NCI-H226 (cell line): ENCODE measurements at regions not wholly inside any gene's neighbourhood (a gene's known extent, or its start where the extent isn't known, plus 50 kb on each side); places are given as distances from the start of the nearest gene placed in this dataset.

ENCODE experiments used
- DNase-seq: peaks from one replicate; pipeline ENCODE4 v3.0.0-alpha.2; 2015

DNA sequence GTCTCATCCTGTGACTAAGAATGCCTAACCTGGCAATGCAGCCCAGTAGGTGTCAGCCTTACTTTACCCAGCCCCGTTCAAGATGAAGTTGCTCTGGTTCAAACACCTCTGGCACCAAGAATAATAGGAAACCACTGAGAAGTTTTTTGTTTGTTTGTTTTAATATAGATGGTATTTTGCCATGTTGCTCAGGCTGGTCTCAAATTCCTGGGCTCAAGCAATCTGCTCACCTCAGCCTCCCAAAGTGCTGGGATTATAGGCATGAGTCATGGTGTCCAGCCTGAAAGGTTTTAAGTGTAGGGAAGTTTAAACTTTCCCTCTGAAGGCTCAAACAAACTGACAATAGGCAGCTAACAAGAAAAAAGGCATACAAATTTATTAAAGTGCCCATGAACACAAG lies 51.2 kb upstream of the ABCC4 start:
- DNase-seq: peak; percentile 57

GRCh38 chr13:95354156-95354555 lies 52.9 kb upstream of the ABCC4 start:
- DNase-seq: no peak

DNA sequence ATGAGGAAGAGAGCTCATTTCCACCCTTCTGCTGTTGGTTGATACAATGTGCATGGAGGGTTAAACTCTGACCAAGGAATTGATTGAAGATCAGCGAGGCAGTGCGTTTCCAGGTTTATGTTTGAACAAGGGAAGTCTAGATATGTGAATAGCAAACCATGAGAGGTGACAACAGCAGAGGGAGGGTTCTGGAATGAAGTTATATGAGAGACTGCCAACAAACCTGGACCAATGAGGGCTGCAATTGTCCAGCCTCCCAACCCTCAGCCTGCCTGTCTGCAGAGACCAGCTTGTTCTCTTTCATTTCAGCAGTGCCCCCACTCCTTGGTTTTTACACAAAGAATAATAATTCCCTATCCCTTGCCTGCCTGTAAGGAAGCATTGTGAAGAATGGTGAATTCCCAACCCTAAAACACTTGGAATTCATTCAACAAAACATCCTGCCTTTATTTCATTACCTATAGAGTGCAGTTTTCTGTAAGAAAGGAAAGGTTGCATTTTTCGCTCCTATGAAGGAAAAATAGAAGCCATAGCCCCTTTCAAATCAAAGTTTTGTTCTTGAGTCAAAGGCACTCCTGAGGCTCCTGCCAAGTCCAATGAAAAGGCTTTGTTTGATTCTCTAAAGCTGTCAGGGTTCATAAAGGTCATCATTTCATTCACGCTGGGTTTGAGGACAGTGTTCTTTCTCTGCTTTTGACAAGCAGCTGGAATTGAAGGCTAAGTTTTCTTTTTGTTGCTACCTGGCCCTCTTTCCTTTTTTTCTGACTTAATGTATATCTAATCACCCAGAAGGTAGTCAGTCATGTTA lies 53.6 kb upstream of the ABCC4 start:
- no peak for DNase-seq

DNA sequence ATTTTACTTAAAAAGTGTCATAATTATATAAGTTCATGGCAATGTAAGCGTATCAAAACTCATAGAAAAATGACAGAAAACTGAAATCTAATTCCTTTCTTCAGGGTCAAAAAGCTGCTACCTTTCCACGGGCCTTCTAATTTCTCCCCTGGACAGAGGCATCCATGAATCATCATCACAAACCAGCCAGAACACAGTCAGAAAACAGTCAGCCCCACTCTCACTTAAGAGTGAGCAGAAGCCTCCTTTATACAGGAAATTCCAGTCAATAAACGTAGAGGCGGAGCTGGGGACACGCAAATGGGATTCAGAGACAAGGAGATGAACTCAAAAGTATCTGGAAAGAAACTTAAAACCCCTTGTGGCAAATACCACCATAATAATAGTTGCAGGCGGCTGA lies 54.2 kb upstream of the ABCC4 start:
- peak; percentile 76 for DNase-seq

DNA sequence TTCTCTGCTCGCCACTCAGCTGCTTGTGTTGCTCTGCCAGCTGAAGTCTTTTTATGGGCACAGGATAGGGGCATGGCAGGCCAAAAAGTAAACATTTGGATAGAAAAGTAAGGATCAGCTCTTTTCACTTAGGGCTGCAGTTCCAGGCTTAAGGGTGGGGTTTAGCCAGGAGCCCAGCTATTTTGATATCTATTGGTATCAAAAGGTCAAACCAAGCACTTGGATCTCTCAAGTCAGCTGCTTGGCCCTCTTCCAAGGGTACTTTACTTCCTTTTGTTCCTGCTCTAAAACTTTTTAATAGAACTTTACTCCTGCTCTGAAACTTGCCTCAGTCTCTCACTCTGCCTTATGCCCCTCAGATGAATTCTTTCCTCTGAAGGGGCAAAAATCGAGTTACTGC lies 55.7 kb upstream of the ABCC4 start:
- DNase-seq: no peak

DNA sequence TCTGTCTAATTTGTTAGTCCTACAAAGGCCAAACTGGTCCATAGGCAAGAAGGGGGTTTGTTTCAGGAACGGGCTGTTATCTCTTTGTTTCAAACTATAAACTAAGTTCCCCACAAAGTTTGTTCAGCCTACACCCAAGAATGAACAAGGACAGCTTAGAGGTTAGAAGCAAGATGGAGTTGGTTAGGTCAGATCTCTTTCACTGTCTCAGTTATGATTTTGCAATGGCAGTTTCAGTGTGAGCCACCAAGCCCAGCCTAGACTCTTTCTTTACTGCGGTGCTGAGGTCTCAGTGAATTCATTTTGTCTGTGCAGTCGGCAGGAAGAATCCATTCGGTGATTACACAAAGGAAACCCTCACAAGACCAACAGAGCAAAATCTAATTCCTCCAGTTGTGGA lies 56.6 kb upstream of the ABCC4 start:
- DNase-seq: no peak

GRCh38 chr13:95360052-95360451 lies 58.8 kb upstream of the ABCC4 start:
- no peak for DNase-seq

DNA sequence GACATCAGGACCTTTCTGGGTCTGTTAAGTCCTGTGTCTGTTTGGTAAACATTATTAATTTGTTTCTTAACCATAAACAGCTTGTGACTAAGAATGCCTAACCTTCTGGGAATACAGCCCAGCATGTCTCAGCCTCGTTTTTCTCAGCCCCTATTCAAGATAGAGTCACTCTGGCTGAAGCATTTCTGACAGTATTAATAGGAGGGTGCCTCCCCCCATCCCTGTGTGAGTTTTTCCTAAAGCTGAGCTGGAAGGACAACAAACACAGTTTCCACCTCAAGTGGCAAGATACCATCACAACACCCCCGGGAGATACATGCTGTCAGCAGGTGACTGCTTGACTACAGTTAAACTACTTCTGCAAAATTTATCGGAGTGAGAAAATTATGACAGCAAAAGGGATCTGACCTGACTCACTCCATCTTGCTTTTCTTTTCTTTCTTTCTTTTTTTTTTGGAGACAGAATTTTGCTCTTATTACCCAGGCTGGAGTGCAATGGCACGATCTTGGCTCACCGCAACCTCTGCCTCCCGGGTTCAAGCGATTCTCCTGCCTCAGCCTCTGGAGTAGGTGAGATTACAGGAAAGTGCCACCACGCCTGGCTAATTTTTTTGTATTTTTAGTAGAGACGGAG lies 59.3 kb upstream of the ABCC4 start:
- DNase-seq: no peak

DNA sequence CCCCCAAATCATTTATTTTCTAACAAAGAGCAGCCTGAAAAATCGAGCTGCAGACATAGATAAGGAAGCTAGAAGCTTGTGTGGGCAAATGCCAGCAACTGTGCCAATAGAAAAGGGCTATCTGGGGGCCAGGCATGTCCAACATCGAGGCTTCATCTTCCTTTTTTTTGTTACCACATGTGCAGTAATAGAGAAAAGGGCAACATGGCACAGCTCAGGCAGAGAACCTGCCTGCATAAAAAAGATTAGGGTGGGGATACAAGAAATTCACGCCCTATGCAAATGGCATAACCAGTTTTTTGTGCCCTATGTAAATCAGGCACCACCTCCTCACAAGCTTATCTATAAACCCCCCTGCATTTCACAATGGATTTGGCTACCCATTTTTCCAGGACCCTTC lies 60.4 kb upstream of the ABCC4 start:
- DNase-seq: no peak

GRCh38 chr13:95362666-95363065 lies 61.4 kb upstream of the ABCC4 start:
- no peak for DNase-seq

DNA sequence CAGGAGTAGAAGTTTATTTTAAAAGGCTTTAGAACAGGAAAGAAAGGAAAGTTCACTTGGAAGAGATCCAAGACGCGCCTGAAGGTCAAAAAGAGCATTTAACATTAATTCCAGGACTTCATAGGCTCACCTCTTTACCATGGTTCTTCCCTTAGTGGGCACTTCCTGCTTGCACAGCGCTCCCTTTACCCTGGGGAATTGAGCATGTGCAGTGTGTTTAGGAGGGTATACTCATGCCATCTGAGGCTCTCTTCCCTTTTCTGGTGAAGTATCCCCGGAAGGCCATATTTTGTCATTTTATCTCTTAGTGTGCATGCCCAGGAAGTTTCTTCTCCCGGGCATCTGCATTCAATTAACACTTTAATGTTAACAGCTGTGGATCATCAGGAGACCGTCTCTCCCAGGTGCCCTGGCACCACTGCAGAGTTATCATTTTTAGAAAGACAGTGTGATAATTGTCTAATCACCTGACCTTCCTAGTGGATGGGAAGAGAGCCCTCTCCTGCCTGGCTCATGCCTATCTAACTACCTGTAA lies 66.1 kb upstream of the ABCC4 start:
- no peak for DNase-seq

DNA sequence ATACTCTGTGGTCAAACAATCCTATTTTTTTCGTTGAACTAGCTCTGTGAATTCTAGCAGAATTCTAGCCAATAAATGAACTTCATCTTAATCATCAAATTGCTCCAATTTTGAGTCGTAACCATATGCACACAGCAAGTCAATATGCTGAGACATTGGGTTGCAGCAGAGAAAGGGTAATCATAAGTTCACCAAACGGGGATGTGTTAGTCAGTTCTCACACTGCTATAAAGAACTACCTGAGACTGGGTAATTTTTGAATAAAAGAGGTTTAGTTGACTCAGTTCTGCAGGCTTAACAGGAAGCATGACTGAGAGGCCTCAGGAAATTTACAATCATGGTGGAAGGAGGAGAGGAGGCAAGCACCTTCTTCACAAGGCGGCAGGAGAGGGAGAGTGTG lies 67.7 kb upstream of the ABCC4 start:
- no peak for DNase-seq

DNA sequence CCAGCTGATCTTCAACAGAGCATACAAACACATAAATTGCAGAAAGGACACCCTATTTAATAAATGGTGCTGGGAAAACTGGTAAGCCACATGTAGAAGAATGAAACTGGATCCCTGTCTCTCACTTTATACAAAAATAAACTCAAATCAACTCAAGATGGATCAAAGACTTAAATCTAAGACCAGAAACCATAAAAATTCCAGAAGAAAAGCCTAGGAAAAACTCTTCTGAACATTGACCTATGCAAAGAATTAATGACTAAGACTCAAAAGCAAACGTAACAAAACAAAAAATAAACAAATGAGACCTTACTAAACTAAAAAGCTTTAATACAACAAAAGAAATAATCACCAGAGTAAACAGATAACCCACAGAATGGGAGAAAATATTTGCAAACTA lies 74.5 kb upstream of the ABCC4 start:
- no peak for DNase-seq

- DNase-seq: peak; percentile 28
These were observed 77.4 kb upstream of the ABCC4 start for GRCh38 chr13:95378603-95379002.

DNA sequence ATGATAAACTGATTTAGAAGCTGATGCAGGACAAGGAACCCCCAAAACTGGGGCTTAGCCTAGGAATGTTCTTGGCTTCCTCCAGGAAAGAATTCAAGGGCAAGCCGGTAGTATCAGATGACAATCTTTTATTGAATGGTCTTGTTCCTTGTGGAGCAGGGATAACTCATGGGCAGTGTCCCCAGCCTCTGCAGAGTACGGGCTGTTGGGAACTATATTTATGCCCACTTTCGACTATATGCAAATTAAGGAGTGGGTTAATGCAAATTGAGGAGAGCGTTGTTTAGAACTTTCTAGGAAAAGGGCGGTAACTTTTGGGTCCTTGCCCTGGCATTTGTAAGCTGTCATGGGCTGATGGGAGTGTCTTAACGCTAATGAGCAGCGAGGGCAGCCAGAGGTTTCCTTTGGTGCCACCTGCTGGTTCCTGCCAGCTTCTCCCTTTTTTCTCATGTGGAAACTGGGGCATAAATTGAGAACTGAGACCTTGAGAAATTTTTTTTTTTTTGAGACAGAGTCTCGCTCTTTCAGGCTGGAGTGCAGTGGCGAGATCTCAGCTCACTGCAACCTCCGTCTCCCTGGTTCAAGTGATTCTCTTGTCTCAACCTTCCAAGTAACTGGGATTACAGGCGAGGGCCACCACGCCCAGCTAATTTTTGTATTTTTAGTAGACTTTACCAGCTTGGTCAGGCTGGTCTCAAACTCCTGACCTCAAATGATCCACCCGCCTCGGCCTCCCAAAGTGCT lies 79.4 kb upstream of the ABCC4 start:
- peak; percentile 67 for DNase-seq

- DNase-seq: no peak
These were observed 79.9 kb upstream of the ABCC4 start for GRCh38 chr13:95381212-95381527.

DNA sequence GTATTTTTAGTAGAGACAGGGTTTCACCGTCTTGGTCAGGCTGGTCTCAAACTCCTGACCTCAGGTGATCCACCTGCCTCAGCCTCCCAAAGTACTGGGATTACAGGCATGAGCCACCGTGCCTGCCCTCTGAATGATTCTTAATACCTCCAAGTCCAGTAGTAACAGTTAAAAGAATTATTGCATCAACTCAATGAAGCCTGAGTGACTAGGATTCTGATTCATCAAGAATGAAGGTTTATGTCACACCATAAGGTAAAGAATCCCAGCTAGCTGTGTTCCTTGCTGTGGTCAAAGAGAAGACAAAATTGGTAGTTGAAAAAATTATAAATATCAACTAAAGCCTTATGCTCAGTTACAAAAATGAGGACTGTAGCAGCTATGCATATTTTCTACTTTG lies 81.2 kb upstream of the ABCC4 start:
- no peak for DNase-seq

DNA sequence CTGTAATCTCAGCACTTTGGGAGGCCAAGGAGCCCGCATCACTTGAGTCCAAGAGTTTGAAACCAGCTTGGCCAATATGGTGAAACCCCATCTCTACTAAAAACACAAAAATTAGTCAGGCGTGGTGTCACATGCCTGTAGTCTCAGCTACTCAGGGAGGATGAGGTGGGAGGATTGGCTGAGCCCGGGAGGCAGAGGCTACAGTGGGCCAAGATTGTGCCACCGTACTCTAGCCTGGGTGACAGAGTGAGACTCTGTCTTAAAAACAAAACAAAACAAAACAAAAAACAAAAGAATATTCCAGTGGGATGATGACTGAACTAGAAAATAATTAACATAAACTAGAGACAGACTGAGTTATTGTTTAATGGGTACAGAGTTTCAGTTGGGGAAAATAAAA lies 81.7 kb upstream of the ABCC4 start:
- DNase-seq: no peak

DNA sequence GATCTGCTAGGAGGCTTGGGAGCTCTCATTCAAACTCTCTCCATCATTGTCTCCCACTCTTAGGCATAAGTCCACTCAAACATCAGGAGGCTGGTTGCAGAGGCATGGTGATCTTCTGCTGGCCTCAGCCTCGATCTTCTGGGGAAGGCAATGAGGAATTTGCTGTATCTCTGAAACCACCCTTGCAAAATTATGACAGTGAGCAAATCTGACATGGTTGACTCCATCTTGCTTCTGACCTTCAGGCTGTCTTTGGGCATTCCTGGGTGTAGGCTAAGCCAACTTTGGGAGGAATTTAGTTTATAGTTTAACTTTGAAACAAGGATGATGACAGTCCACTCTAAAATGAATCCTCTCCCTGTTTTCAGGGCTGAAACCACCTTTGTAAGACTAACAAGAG lies 84.1 kb upstream of the ABCC4 start:
- DNase-seq: no peak

- no peak for DNase-seq
These were observed 84.5 kb upstream of the ABCC4 start for GRCh38 chr13:95385798-95386197.

- DNase-seq: no peak
These were observed 85.1 kb upstream of the ABCC4 start for GRCh38 chr13:95386370-95386769.

GRCh38 chr13:95387733-95388207 lies 86.5 kb upstream of the ABCC4 start:
- DNase-seq: no peak

GRCh38 chr13:95388420-95389079 lies 87.3 kb upstream of the ABCC4 start:
- DNase-seq: no peak
